Right lobe of liver (tissue), 4 donors: ENCODE measurements at regions not wholly inside any gene's neighbourhood (a gene's known extent, or its start where the extent isn't known, plus 50 kb on each side); places are given as distances from the start of the nearest gene placed in this dataset.

ENCODE experiments used
- CTCF ChIP-seq, 4 donors: fragments of 200-600 bp in 3 of 4; fragments of 450-650 bp in 1 of 4; IDR thresholded peaks; one replicate each; pipeline versions ENCODE4 v1.5.1 to v1.8.0; 2016 to 2022; ENCODE audit warnings: antibody characterized with exemption in 4 of 4, mild to moderate bottlenecking in 2 of 4
- POLR2A ChIP-seq: fragments of 450-650 bp; IDR thresholded peaks from one replicate; pipeline ENCODE4 v1.6.1; 2017; ENCODE audit warnings: antibody characterized with exemption, mild to moderate bottlenecking
- donor health status: DM: no; HTN: no; CAD: no.
- donor health status: DM: no; HTN: no; CAD: no.
- donor health status: DM: no; HTN: yes; CAD: no.

- TF ChIP-seq POLR2A: no peak
- TF ChIP-seq CTCF (IDR thresholded peaks at IDR 0.05): no peak
Observed at GRCh38 chr1:99181892-99182291, 82.4 kb upstream of the PLPPR4 start.
